ENCODE measurements at regions not wholly inside any gene's neighbourhood (a gene's known extent, or its start where the extent isn't known, plus 50 kb on each side); places are given as distances from the start of the nearest gene placed in this dataset.

DNA sequence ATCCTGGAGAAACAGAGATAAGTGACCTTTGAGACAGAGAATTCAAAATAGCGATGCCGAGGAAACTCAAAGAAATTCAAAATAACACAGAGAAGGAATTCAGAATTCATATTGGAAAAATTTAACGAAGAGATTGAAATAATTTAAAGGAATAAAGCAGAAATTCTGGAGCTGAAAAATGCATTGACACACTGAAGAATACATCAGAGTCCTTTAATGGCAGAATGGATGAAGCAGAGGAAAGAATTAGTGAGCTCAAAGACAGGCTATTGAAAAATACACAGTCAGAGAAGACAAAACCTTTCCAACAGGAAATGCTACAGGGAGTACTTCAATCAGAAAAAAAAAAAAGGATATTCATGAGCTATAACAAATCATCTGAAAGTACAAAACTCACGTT is 185.8 kb downstream of the PARM1 start:
- Histone ChIP-seq H2AFZ (ENCODE audit: low read depth, low read length) (no peak overlapping the region), H3K36me3 (replicated peaks; ENCODE audit: low read depth, low read length) (peaks cover 3% of the 10 kb centered on the region), H3K9ac (ENCODE audit: low read length) (no peak overlapping the region), H3K4me2 (ENCODE audit: low read length) (no peak overlapping the region), H3K27ac (ENCODE audit: low read length) (no peak overlapping the region), H3K4me1 (ENCODE audit: low read length) (peaks cover 22% of the 10 kb centered on the region), H3K4me3 (ENCODE audit: low read length) (no peak overlapping the region), H3K9me3 (ENCODE audit: insufficient read depth, low read length) (no peaks in the 10 kb centered on the region), H3K27me3 (ENCODE audit: low read depth, low read length) (no peaks in the 10 kb centered on the region), H3K79me2 (ENCODE audit: low read length) (no peaks in the 10 kb centered on the region), H4K20me1 (ENCODE audit: insufficient read depth, low read length) (no peaks in the 10 kb centered on the region)
- TF ChIP-seq, protein P1, sequence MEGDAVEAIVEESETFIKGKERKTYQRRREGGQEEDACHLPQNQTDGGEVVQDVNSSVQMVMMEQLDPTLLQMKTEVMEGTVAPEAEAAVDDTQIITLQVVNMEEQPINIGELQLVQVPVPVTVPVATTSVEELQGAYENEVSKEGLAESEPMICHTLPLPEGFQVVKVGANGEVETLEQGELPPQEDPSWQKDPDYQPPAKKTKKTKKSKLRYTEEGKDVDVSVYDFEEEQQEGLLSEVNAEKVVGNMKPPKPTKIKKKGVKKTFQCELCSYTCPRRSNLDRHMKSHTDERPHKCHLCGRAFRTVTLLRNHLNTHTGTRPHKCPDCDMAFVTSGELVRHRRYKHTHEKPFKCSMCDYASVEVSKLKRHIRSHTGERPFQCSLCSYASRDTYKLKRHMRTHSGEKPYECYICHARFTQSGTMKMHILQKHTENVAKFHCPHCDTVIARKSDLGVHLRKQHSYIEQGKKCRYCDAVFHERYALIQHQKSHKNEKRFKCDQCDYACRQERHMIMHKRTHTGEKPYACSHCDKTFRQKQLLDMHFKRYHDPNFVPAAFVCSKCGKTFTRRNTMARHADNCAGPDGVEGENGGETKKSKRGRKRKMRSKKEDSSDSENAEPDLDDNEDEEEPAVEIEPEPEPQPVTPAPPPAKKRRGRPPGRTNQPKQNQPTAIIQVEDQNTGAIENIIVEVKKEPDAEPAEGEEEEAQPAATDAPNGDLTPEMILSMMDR (IDR thresholded peaks at IDR 0.05; ENCODE audit: low read depth, low read length) = no peak
- no peak for TF ChIP-seq EZH2phosphoT487 (IDR thresholded peaks at IDR 0.05; ENCODE audit: low read depth)

- H3K79me2 ChIP-seq (ENCODE audit: low read length) = no peaks in the 10 kb centered on the region
- H3K4me2 ChIP-seq (ENCODE audit: low read length) = no peak overlapping the region
- H3K9ac ChIP-seq (ENCODE audit: low read length) = no peak overlapping the region
- H4K20me1 ChIP-seq (ENCODE audit: insufficient read depth, low read length) = no peaks in the 10 kb centered on the region
- H3K4me3 ChIP-seq (ENCODE audit: low read length) = no peak overlapping the region
- no peak overlapping the region for H3K27ac ChIP-seq (ENCODE audit: low read length)
- H3K27me3 ChIP-seq (ENCODE audit: low read depth, low read length) = no peaks in the 10 kb centered on the region
- peaks cover 73% of the 10 kb centered on the region for H3K4me1 ChIP-seq (ENCODE audit: low read length)
- TF ChIP-seq, protein P1 (IDR thresholded peaks at IDR 0.05; ENCODE audit: low read depth, low read length) = no peak
- no peak for TF ChIP-seq EZH2phosphoT487 (IDR thresholded peaks at IDR 0.05; ENCODE audit: low read depth)
- H3K36me3 ChIP-seq (replicated peaks; ENCODE audit: low read depth, low read length) = no peaks in the 10 kb centered on the region
- no peak overlapping the region for H2AFZ ChIP-seq (ENCODE audit: low read depth, low read length)
- no peaks in the 10 kb centered on the region for H3K9me3 ChIP-seq (ENCODE audit: insufficient read depth, low read length)
These were observed 177.1 kb downstream of the PARM1 start for GRCh38 chr4:75110061-75110460.

DNA sequence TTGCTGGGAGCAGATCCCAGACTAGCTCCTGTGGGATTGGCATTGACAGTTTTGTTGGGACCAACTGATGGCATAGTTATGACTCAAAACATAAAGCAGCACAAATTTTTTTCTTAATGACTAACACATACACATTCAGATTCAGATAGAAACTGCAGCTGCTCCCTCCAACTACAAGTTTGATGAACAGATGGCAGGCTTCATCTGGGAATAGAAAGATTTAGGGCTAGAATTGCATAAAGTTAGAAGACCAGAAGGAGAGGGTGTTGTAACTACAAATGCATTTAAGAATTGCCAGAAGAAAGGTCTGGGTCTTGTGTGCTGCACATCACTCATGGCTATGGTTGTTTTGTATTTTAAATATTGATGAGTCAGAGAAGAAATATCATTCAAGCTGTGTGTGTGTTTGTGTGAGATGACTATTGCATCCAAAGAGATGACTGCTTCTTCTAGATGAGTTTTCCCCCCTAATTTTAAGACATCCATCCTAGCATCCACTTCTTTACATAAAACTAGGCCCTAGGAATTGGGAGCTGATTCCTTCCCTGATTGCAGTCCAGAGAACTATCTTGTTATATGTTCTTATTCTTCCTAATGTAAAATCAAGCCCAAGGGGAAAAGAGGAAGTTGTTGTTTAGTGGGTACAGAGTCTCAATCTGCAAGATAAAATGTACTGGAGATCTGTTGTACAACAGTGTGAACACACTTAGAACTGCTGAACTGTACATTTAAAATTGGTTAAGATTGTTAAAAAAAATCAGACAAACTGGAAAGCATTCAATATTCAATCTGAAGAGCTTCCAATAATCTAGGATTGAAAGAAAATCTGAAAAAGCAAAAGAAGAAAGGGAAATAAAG is 175.1 kb downstream of the PARM1 start:
- Histone ChIP-seq H2AFZ (ENCODE audit: low read depth, low read length) (no peak overlapping the region), H3K9ac (ENCODE audit: low read length) (peak overlapping the region; percentile 58), H3K27me3 (ENCODE audit: low read depth, low read length) (no peaks in the 10 kb centered on the region), H3K36me3 (replicated peaks; ENCODE audit: low read depth, low read length) (no peaks in the 10 kb centered on the region), H4K20me1 (ENCODE audit: insufficient read depth, low read length) (no peaks in the 10 kb centered on the region), H3K4me2 (ENCODE audit: low read length) (peak overlapping the region; percentile 71), H3K4me3 (ENCODE audit: low read length) (peak overlapping the region; percentile 34), H3K79me2 (ENCODE audit: low read length) (no peaks in the 10 kb centered on the region), H3K4me1 (ENCODE audit: low read length) (peaks cover 81% of the 10 kb centered on the region), H3K9me3 (ENCODE audit: insufficient read depth, low read length) (no peaks in the 10 kb centered on the region), H3K27ac (ENCODE audit: low read length) (peak overlapping the region; percentile 90)
- no peak for TF ChIP-seq EZH2phosphoT487 (IDR thresholded peaks at IDR 0.05; ENCODE audit: low read depth)
- TF ChIP-seq, protein P1 (IDR thresholded peaks at IDR 0.05; ENCODE audit: low read depth, low read length) = 0 out of 2 replicates have a peak, but pooled peaks have one; percentile 6

DNA sequence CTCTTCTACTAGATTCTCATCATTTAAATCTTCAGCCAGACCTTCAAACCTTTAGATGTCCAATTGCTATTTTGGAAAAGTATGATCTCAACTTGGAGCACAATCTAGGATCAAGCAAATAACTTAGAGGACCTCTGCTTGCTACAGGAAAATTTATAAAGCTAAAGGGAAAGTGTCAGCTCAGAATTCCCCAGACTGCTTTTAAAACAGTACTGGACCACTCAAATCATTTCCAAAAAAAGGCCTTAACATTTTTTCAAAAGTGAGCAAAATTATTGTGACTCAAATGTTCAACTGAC is 169.8 kb downstream of the PARM1 start:
- Histone ChIP-seq H3K36me3 (replicated peaks; ENCODE audit: low read depth, low read length) (peaks cover 16% of the 10 kb centered on the region), H3K27me3 (ENCODE audit: low read depth, low read length) (no peaks in the 10 kb centered on the region), H3K4me2 (ENCODE audit: low read length) (peak overlapping the region; percentile 55), H4K20me1 (ENCODE audit: insufficient read depth, low read length) (no peaks in the 10 kb centered on the region), H3K9ac (ENCODE audit: low read length) (peak overlapping the region; percentile 58), H3K4me3 (ENCODE audit: low read length) (peak overlapping the region; percentile 46), H3K4me1 (ENCODE audit: low read length) (peaks cover 89% of the 10 kb centered on the region), H3K27ac (ENCODE audit: low read length) (peak overlapping the region; percentile 91), H2AFZ (ENCODE audit: low read depth, low read length) (no peak overlapping the region), H3K9me3 (ENCODE audit: insufficient read depth, low read length) (peaks cover 8% of the 10 kb centered on the region), H3K79me2 (ENCODE audit: low read length) (no peaks in the 10 kb centered on the region)
- TF ChIP-seq, protein P1 (IDR thresholded peaks at IDR 0.05; ENCODE audit: low read depth, low read length) = no peak
- TF ChIP-seq EZH2phosphoT487 (IDR thresholded peaks at IDR 0.05; ENCODE audit: low read depth) = no peak
